Trophoblast cell (in vitro differentiated cells and primary cell): ENCODE measurements at regions not wholly inside any gene's neighbourhood (a gene's known extent, or its start where the extent isn't known, plus 50 kb on each side); places are given as distances from the start of the nearest gene placed in this dataset.

Experiments used
- DNase-seq, 2 donors: peaks; one replicate each; pipeline ENCODE4 v3.0.0-alpha.2; 2016
- H2AFZ ChIP-seq: 2 replicates; pipeline ENCODE4 v1.6.1; 2013; ENCODE audit warnings: low read length, moderate library complexity, mild to moderate bottlenecking; ENCODE audit not compliant: insufficient read depth, poor library complexity
- H2AK5ac ChIP-seq: 2 replicates; pipeline ENCODE4 v1.6.1; 2013; ENCODE audit warnings: mild to moderate bottlenecking, low read length
- H2BK120ac ChIP-seq: 2 replicates; pipeline ENCODE4 v1.6.1; 2013; ENCODE audit warnings: low read length, mild to moderate bottlenecking, moderate library complexity; ENCODE audit not compliant: insufficient read depth, poor library complexity
- H2BK12ac ChIP-seq: 2 replicates; pipeline ENCODE4 v1.6.1; 2013; ENCODE audit warnings: mild to moderate bottlenecking, low read length, moderate library complexity
- H2BK5ac ChIP-seq: 2 replicates; pipeline ENCODE4 v1.6.1; 2013; ENCODE audit warnings: low read length, low read depth, moderate library complexity, mild to moderate bottlenecking; ENCODE audit not compliant: poor library complexity
- H3K14ac ChIP-seq: 2 replicates; pipeline ENCODE4 v1.6.1; 2013; ENCODE audit warnings: mild to moderate bottlenecking, low read length
- H3K18ac ChIP-seq: 2 replicates; pipeline ENCODE4 v1.6.1; 2013; ENCODE audit warnings: mild to moderate bottlenecking, low read length
- H3K23ac ChIP-seq: 2 replicates; pipeline ENCODE4 v1.6.1; 2013; ENCODE audit warnings: low read length
- H3K27ac ChIP-seq: 2 replicates; pipeline ENCODE4 v1.5.1; 2013; ENCODE audit warnings: low read depth, mild to moderate bottlenecking, inconsistent platforms, low read length, moderate library complexity
- H3K27me3 ChIP-seq: 2 replicates; pipeline ENCODE4 v1.6.1; 2013; ENCODE audit warnings: inconsistent platforms, mild to moderate bottlenecking, low read length, moderate library complexity; ENCODE audit not compliant: insufficient read depth
- H3K36me3 ChIP-seq, 2 experiments: 1 replicate in 1 of 2; 2 replicates in 1 of 2; pipeline ENCODE4 v1.6.1; 2013; ENCODE audit warnings: low read length in 2 of 2, mild to moderate bottlenecking in 2 of 2, moderate library complexity in 1 of 2; ENCODE audit not compliant: insufficient read depth in 2 of 2, control insufficient read depth in 1 of 2
- H3K4ac ChIP-seq: 2 replicates; pipeline ENCODE4 v1.6.1; 2013; ENCODE audit warnings: low read depth, mild to moderate bottlenecking, low read length, moderate library complexity
- H3K4me1 ChIP-seq, 2 experiments: 1 replicate in 1 of 2; 2 replicates in 1 of 2; pipeline ENCODE4 v1.6.1; 2013; ENCODE audit warnings: low read length in 2 of 2, mild to moderate bottlenecking in 2 of 2, moderate library complexity in 1 of 2; ENCODE audit not compliant: insufficient read depth in 2 of 2, control insufficient read depth in 1 of 2
- H3K4me2 ChIP-seq: 2 replicates; pipeline ENCODE4 v1.6.1; 2013; ENCODE audit warnings: inconsistent platforms, mild to moderate bottlenecking, low read length, moderate library complexity
- H3K4me3 ChIP-seq: 2 replicates; pipeline ENCODE4 v1.5.1; 2013; ENCODE audit warnings: mild to moderate bottlenecking, low read depth, low read length, inconsistent platforms
- H3K79me1 ChIP-seq: one replicate; pipeline ENCODE4 v1.6.1; 2013; ENCODE audit warnings: low read length
- H3K79me2 ChIP-seq: 2 replicates; pipeline ENCODE4 v1.6.1; 2013; ENCODE audit warnings: low read length, mild to moderate bottlenecking; ENCODE audit not compliant: control insufficient read depth, insufficient read depth, poor library complexity
- H3K9ac ChIP-seq: 2 replicates; pipeline ENCODE4 v1.6.1; 2013; ENCODE audit warnings: mild to moderate bottlenecking, low read length
- H3K9me3 ChIP-seq: 2 replicates; pipeline ENCODE4 v1.6.1; 2013; ENCODE audit warnings: low read depth, mild to moderate bottlenecking, control low read depth, inconsistent platforms, low read length; ENCODE audit not compliant: insufficient read depth
- H4K12ac ChIP-seq: 2 replicates; pipeline ENCODE4 v1.6.1; 2013; ENCODE audit warnings: low read depth, mild to moderate bottlenecking, low read length, moderate library complexity
- H4K8ac ChIP-seq: 2 replicates; pipeline ENCODE4 v1.6.1; 2013; ENCODE audit warnings: low read depth, mild to moderate bottlenecking, low read length, moderate library complexity
- H4K91ac ChIP-seq: one replicate; pipeline ENCODE4 v1.6.1; 2013; ENCODE audit warnings: low read depth, mild to moderate bottlenecking, low read length, moderate library complexity
- WGBS: extraction: QIAGEN DNeasy Blood & Tissue Kit; methylation state at CpG from one replicate; pipeline ENCODE4 v1.1.7; 2013; ENCODE audit warnings: missing lambda C conversion rate; ENCODE audit not compliant: insufficient read length, insufficient coverage; ENCODE audit errors: extremely low coverage; 5-methylcytosine and 5-hydroxymethylcytosine counted together

DNA sequence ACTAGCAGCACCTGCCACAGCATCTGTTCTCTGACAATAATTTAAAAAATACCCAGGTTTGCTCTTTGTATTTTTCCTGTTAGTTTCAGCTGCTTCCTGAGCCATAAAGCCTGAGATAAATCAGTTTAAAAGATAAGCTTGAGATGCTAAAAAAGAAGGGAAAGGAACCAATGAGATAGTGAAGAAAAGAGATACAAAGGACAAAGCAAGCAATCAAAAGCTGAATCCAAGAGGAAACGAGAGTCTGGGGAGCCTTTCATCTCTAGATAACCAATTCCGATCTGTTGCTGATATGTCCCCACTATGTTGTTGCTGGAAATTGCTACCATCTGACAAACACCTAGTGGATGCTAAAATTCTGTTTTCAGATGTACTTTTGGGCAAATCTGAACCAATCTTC is 201.4 kb downstream of the RBM43 start:
- H3K4me1 ChIP-seq: peaks cover 3 to 7% of the 10 kb centered on the region in 2 experiments
- no peaks in the 10 kb centered on the region for H3K79me2 ChIP-seq
- no peak overlapping the region for H4K8ac ChIP-seq
- H3K36me3 ChIP-seq: no peaks in the 10 kb centered on the region
- no peak overlapping the region for H3K14ac ChIP-seq
- no peak overlapping the region for H2BK120ac ChIP-seq
- no peak for DNase-seq
- H4K12ac ChIP-seq: no peak overlapping the region
- H2AFZ ChIP-seq: no peak overlapping the region
- H3K9me3 ChIP-seq: no peaks in the 10 kb centered on the region
- H3K9ac ChIP-seq: no peak overlapping the region
- H3K4me2 ChIP-seq: no peak overlapping the region
- no peak overlapping the region for H3K27ac ChIP-seq
- WGBS: no CpG with 5 or more reads among the region's 2 CpGs
- no peak overlapping the region for H2BK5ac ChIP-seq
- H3K18ac ChIP-seq: no peak overlapping the region
- H3K4ac ChIP-seq: no peak overlapping the region
- no peak overlapping the region for H2BK12ac ChIP-seq
- no peaks in the 10 kb centered on the region for H3K27me3 ChIP-seq
- no peak overlapping the region for H3K4me3 ChIP-seq
- H4K91ac ChIP-seq: no peak overlapping the region
- H3K23ac ChIP-seq: no peak overlapping the region
- peaks cover 11% of the 10 kb centered on the region for H3K79me1 ChIP-seq
- H2AK5ac ChIP-seq: no peak overlapping the region

DNA sequence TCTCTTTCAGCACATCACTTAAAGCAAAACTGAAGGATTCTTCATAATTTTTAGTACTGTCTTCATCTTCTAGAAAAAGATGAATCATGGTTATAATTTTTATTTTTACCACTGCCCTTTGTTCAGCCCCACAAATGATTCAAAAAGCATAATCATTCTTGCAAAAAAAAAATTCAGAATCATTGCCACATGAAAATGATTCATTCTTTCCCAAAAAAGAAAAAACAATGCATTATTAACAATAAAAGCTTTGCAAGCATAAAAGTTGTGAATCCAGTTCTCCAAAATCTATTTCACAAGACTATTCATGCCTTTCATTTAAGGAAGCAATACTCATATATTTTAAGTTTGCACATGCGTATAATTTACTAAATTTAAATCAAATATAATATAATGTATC is 204.8 kb downstream of the RBM43 start:
- Histone ChIP-seq H2AK5ac (no peak overlapping the region), H3K4me1 (peaks cover 0 to 2% of the 10 kb centered on the region in 2 experiments), H3K79me2 (no peaks in the 10 kb centered on the region), H3K4me2 (no peak overlapping the region), H3K14ac (no peak overlapping the region), H2BK5ac (no peak overlapping the region), H3K27me3 (no peaks in the 10 kb centered on the region), H3K4me3 (no peak overlapping the region), H3K18ac (no peak overlapping the region), H3K27ac (no peak overlapping the region), H3K4ac (no peak overlapping the region), H4K12ac (no peak overlapping the region), H2BK120ac (no peak overlapping the region), H2BK12ac (no peak overlapping the region), H4K8ac (no peak overlapping the region), H3K79me1 (peaks cover 1% of the 10 kb centered on the region), H4K91ac (no peak overlapping the region), H3K9ac (no peak overlapping the region), H3K23ac (no peak overlapping the region), H2AFZ (no peak overlapping the region), H3K9me3 (no peaks in the 10 kb centered on the region), H3K36me3 (no peaks in the 10 kb centered on the region)
- WGBS: no CpG with 5 or more reads among the region's 1 CpG
- DNase-seq: peak in 1 of 2 donors; percentile 4

DNA sequence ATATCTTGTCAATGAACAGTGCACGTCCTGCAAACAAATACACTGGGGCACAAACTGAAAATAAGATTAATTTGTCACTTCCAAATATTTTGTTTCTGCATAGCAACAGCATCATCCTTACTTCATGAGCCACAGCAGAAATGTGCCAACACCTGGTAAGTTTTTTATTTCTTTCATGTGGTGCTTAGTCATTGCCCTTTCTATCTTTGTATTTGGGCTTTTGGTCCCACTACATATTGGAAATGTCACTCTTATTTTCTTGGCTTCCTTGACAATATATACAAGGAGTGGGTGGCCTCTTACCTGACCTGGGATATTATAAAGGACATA is 208.0 kb downstream of the RBM43 start:
- no CpG with 5 or more reads among the region's 1 CpG for WGBS
- no peak overlapping the region for H4K12ac ChIP-seq

DNA sequence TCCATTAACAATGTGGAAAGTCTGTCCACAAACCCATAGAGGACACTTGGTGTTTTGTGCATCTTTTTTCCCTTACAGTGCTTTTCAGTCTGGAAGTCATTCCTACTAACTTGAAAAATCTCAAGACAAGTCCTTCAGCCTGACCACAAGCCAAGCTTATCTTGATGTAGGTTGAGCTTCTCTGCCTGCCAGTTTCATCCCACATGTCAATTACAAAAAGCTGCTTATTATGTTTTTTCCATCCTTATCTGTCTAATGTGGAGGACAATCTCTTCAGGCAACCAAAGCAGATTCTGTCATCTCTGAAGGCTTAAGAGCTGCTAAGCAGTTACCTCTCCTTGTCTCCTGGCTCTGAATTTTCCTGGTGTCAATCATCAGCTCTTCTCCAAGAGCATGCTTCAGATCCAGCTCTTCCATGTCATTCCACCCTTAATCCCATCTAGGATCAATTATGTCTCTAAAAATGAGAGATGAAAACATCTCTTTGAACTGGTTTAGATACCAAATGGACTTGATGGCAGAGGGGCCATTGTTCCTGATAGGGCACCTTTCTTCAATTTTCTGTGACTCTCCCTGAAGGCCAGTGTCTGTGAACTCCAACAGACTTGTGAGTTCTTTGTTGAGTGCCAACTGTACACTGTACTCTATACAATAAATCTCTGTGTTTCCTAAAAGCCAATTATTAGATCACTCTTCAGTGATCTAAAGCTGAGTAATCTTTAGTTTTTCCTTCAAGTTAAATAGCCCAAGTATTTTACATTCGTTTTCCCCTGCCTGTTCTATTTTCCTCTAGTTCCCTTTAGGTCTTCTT is 208.6 kb downstream of the RBM43 start:
- H2AK5ac ChIP-seq: no peak overlapping the region
- no peaks in the 10 kb centered on the region for H3K9me3 ChIP-seq
- no peaks in the 10 kb centered on the region for H3K79me2 ChIP-seq
- no peak overlapping the region for H4K12ac ChIP-seq
- H2BK12ac ChIP-seq: peak overlapping the region; percentile 37
- peaks cover 4% of the 10 kb centered on the region for H3K79me1 ChIP-seq
- H3K9ac ChIP-seq: no peak overlapping the region
- H3K4ac ChIP-seq: no peak overlapping the region
- no peak overlapping the region for H2AFZ ChIP-seq
- H3K4me2 ChIP-seq: no peak overlapping the region
- H2BK120ac ChIP-seq: peak overlapping the region; percentile 24
- no peak overlapping the region for H4K8ac ChIP-seq
- peaks cover 0 to 7% of the 10 kb centered on the region in 2 experiments for H3K4me1 ChIP-seq
- DNase-seq: no peak
- WGBS: no CpG with 5 or more reads among the region's 1 CpG
- no peak overlapping the region for H3K4me3 ChIP-seq
- H4K91ac ChIP-seq: peak overlapping the region; percentile 32
- H3K18ac ChIP-seq: no peak overlapping the region
- no peak overlapping the region for H3K23ac ChIP-seq
- no peaks in the 10 kb centered on the region for H3K36me3 ChIP-seq
- H2BK5ac ChIP-seq: peak overlapping the region; percentile 4
- no peak overlapping the region for H3K14ac ChIP-seq
- no peaks in the 10 kb centered on the region for H3K27me3 ChIP-seq
- no peak overlapping the region for H3K27ac ChIP-seq

More for the DNA sequence above, 208.0 kb downstream of the RBM43 start:
- Histone ChIP-seq H4K91ac (no peak overlapping the region), H3K9ac (no peak overlapping the region), H4K8ac (no peak overlapping the region), H3K18ac (no peak overlapping the region), H3K79me2 (no peaks in the 10 kb centered on the region), H3K23ac (no peak overlapping the region), H3K9me3 (no peaks in the 10 kb centered on the region), H3K14ac (no peak overlapping the region), H3K4me2 (no peak overlapping the region), H2AFZ (no peak overlapping the region), H3K36me3 (no peaks in the 10 kb centered on the region), H2BK12ac (no peak overlapping the region), H3K27ac (no peak overlapping the region), H3K27me3 (no peaks in the 10 kb centered on the region), H3K4ac (no peak overlapping the region), H2BK120ac (no peak overlapping the region), H2BK5ac (no peak overlapping the region), H3K4me3 (no peak overlapping the region), H2AK5ac (no peak overlapping the region), H3K79me1 (peaks cover 4% of the 10 kb centered on the region), H3K4me1 (peaks cover 0 to 7% of the 10 kb centered on the region in 2 experiments)
- no peak for DNase-seq
